ENCODE measurements at regions not wholly inside any gene's neighbourhood (a gene's known extent, or its start where the extent isn't known, plus 50 kb on each side); places are given as distances from the start of the nearest gene placed in this dataset.

DNA sequence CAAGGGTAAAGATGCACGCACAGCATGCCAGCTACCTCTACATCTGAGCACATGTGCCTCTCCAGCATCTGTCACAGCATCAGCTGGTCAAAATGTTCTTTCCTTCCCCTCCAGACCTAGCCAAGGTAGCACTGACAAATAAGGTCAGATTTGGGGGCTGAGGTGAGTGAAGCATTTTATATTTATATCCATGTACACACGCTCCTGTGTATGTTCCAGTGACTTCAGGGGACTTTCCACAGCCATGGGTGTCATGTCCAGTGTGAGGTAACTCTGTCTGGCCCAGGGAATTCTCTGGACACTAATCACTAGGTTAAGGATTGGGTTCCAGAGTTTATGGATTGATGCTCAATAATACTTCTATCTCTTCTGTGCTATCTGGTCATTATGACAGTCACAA, 165.2 kb upstream of the TP63 start:
- H3K27me3 Mint-ChIP-seq, result no peaks in the 10 kb centered on the region
- Histone ChIP-seq H3K9me3 (ENCODE audit: control insufficient read depth in 2 of 2, low read length in 2 of 2) (no peaks in the 10 kb centered on the region), H3K27me3 (ENCODE audit: control insufficient read depth, insufficient read depth, low read length) (no peaks in the 10 kb centered on the region), H3K4me1 (ENCODE audit: control insufficient read depth, insufficient read depth, low read length, poor library complexity, severe bottlenecking) (no peaks in the 10 kb centered on the region), H3K27ac (ENCODE audit: insufficient read depth, low read length, poor library complexity, severe bottlenecking) (no peak overlapping the region), H3K36me3 (ENCODE audit: control insufficient read depth, insufficient read depth, low read length) (no peaks in the 10 kb centered on the region), H3K4me3 (ENCODE audit: low read depth, low read length) (no peak overlapping the region)
- no peak overlapping the region for H3K4me3 Mint-ChIP-seq
- H3K36me3 Mint-ChIP-seq, result no peaks in the 10 kb centered on the region
- ATAC-seq (ENCODE audit: low read depth in 2 of 2) (no peak), DNase-seq (no peak)
- H3K27ac Mint-ChIP-seq, result peak overlapping the region in 1 of 3 donors; percentile 58
- H3K9me3 Mint-ChIP-seq, result no peaks in the 10 kb centered on the region
- H3K4me1 Mint-ChIP-seq, result peaks cover 0 to 9% (median 0%) of the 10 kb centered on the region in 4 donors

DNA sequence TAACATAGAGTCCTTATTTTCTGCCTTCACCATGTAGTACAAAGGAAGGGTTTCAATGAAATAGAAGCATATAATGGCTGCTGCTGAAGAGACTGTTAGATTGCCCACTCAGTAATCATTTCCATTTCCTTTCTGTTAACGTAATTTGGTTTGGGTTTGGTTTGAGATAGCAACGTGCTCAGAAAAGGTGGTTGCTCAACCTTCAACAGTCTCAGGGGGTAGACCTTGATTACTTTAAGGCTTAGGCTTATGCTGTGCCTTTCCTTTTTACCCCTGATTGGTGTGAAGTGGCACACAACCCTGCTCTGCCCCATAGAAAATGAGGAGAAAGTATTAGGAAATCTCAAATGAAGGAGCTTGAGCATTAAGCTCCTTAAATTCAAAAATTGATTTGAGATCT, 163.7 kb upstream of the TP63 start:
- Mint-ChIP-seq H3K36me3 (no peaks in the 10 kb centered on the region), H3K27ac (no peak overlapping the region), H3K4me3 (no peak overlapping the region), H3K9me3 (no peaks in the 10 kb centered on the region), H3K4me1 (peaks cover 0 to 7% (median 0%) of the 10 kb centered on the region in 4 donors), H3K27me3 (no peaks in the 10 kb centered on the region)
- H3K9me3 ChIP-seq (ENCODE audit: control insufficient read depth in 2 of 2, low read length in 2 of 2), result no peaks in the 10 kb centered on the region
- H3K27me3 ChIP-seq (ENCODE audit: control insufficient read depth, insufficient read depth, low read length), result no peaks in the 10 kb centered on the region
- ATAC-seq (ENCODE audit: low read depth in 2 of 2) (no peak), DNase-seq (no peak)
- no peaks in the 10 kb centered on the region for H3K4me1 ChIP-seq (ENCODE audit: control insufficient read depth, insufficient read depth, low read length, poor library complexity, severe bottlenecking)
- no peak overlapping the region for H3K27ac ChIP-seq (ENCODE audit: insufficient read depth, low read length, poor library complexity, severe bottlenecking)
- H3K4me3 ChIP-seq (ENCODE audit: low read depth, low read length), result no peak overlapping the region
- no peaks in the 10 kb centered on the region for H3K36me3 ChIP-seq (ENCODE audit: control insufficient read depth, insufficient read depth, low read length)

DNA sequence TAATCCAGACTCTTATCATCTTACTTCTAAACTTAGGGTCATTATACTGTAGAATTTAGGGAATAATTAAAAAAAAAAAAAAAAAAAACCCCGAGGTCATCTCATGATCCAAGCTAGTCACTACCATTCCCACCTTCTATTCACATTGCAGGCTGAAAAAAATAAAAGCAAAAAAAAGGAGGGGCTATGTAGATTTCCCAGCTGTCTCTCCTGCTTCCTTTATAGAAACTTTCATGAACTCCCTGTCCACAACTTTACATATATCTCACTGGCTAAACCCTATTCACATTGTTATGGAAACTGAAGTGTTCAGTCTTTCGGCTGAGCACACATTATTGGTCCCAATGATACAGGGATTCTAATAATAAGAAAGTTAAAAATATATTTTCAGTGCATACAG, 156.2 kb upstream of the TP63 start:
- H3K27ac Mint-ChIP-seq, result no peak overlapping the region
- no peak overlapping the region for H3K27ac ChIP-seq (ENCODE audit: insufficient read depth, low read length, poor library complexity, severe bottlenecking)
- no peaks in the 10 kb centered on the region for H3K36me3 Mint-ChIP-seq
- H3K9me3 Mint-ChIP-seq, result peaks cover 0 to 2% (median 0%) of the 10 kb centered on the region in 7 donors
- no peaks in the 10 kb centered on the region for H3K36me3 ChIP-seq (ENCODE audit: control insufficient read depth, insufficient read depth, low read length)
- no peaks in the 10 kb centered on the region for H3K9me3 ChIP-seq (ENCODE audit: control insufficient read depth in 2 of 2, low read length in 2 of 2)
- H3K4me3 Mint-ChIP-seq, result no peak overlapping the region
- no peak for DNase-seq
- H3K27me3 Mint-ChIP-seq, result peaks cover 5% of the 10 kb centered on the region
- no peaks in the 10 kb centered on the region for H3K4me1 Mint-ChIP-seq
- ATAC-seq (ENCODE audit: low read depth in 2 of 2), result no peak
- no peak overlapping the region for H3K4me3 ChIP-seq (ENCODE audit: low read depth, low read length)
- no peaks in the 10 kb centered on the region for H3K27me3 ChIP-seq (ENCODE audit: control insufficient read depth, insufficient read depth, low read length)
- no peaks in the 10 kb centered on the region for H3K4me1 ChIP-seq (ENCODE audit: control insufficient read depth, insufficient read depth, low read length, poor library complexity, severe bottlenecking)

DNA sequence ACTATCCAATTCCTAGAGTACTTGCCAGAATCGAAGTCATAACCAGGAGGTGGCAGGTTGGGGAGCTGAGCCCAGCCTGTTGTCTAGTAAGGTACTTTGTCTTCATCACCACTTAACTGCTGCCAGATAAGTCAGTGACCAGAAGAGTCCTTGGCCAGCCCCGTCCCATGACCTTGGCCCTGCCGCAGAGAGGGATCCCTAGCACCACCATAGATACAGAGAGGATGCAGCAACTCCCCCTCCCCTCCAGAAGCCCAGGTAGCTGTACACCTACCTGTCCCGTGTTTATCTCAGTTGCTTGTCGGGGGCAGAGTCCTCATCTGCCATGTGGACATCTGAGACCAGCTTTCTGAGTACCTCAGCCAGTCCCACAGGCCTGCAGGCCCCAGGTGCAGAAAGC, 153.6 kb upstream of the TP63 start:
- Histone ChIP-seq H3K4me3 (ENCODE audit: low read depth, low read length) (no peak overlapping the region), H3K4me1 (ENCODE audit: control insufficient read depth, insufficient read depth, low read length, poor library complexity, severe bottlenecking) (no peaks in the 10 kb centered on the region), H3K27ac (ENCODE audit: insufficient read depth, low read length, poor library complexity, severe bottlenecking) (no peak overlapping the region), H3K36me3 (ENCODE audit: control insufficient read depth, insufficient read depth, low read length) (no peaks in the 10 kb centered on the region), H3K9me3 (ENCODE audit: control insufficient read depth in 2 of 2, low read length in 2 of 2) (no peaks in the 10 kb centered on the region), H3K27me3 (ENCODE audit: control insufficient read depth, insufficient read depth, low read length) (no peaks in the 10 kb centered on the region)
- Mint-ChIP-seq H3K4me1 (no peaks in the 10 kb centered on the region), H3K4me3 (no peak overlapping the region), H3K9me3 (peaks cover 0 to 9% (median 2%) of the 10 kb centered on the region in 7 donors), H3K36me3 (no peaks in the 10 kb centered on the region), H3K27me3 (peaks cover 9% of the 10 kb centered on the region), H3K27ac (no peak overlapping the region)
- ATAC-seq (ENCODE audit: low read depth in 2 of 2) (no peak), DNase-seq (no peak)

DNA sequence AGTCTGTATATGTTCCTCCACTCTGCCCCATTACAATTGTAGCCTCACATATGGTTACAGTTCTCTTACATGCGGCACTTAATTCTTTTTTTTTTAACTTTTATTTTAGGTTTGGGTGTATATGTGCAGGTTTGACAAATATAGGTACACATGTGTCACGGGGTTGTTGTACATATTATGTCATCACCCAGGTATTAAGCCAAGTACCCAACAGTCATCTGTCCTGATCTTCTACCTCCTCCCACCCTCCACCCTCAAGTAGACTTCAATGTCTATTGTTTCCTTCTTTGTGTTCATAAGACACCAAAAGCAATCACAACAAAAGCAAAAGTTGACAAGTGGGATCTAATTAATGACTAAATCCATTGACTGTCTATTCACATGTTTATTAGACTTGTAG, 144.6 kb upstream of the TP63 start:
- Mint-ChIP-seq H3K27me3 (peaks cover 4% of the 10 kb centered on the region), H3K4me1 (no peaks in the 10 kb centered on the region)

DNA sequence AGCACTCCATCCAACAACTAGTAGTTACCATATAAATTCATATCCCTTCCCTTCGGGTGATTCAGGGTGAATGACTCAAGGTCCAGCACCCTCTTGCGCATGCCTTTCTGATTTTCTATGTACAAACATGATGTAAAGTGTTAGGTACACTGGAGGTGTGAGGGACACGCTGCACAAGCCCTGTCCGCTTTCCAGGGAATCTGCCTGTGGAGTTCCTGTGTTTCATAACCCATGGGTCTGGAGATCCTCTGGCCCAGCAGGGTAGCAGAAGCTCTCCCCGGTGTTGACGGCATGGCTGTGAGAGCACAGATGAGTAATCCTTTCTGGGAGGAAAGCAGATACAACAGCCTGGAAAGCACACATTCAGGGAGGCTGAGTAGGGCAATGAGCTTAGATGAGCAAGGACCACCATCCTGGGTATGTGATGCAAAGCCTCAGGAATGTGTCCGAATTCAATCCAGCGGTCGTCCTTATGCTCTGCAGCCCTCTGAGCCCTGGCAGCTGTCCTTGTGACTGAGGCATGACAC, 142.9 kb upstream of the TP63 start:
- DNase-seq, result no peak
- H3K27ac Mint-ChIP-seq, result no peak overlapping the region
- H3K36me3 Mint-ChIP-seq, result no peaks in the 10 kb centered on the region
- no peaks in the 10 kb centered on the region for H3K27me3 Mint-ChIP-seq
- H3K9me3 ChIP-seq (ENCODE audit: control insufficient read depth in 2 of 2, low read length in 2 of 2), result no peaks in the 10 kb centered on the region
- H3K27ac ChIP-seq (ENCODE audit: insufficient read depth, low read length, poor library complexity, severe bottlenecking), result no peak overlapping the region
- H3K4me3 ChIP-seq (ENCODE audit: low read depth, low read length), result no peak overlapping the region
- no peak for ATAC-seq (ENCODE audit: low read depth in 2 of 2)
- H3K36me3 ChIP-seq (ENCODE audit: control insufficient read depth, insufficient read depth, low read length), result no peaks in the 10 kb centered on the region
- peaks cover 2% of the 10 kb centered on the region for H3K27me3 ChIP-seq (ENCODE audit: control insufficient read depth, insufficient read depth, low read length)
- no peaks in the 10 kb centered on the region for H3K4me1 Mint-ChIP-seq
- H3K4me3 Mint-ChIP-seq, result no peak overlapping the region
- no peaks in the 10 kb centered on the region for H3K4me1 ChIP-seq (ENCODE audit: control insufficient read depth, insufficient read depth, low read length, poor library complexity, severe bottlenecking)
- H3K9me3 Mint-ChIP-seq, result peaks cover 0 to 1% (median 0%) of the 10 kb centered on the region in 7 donors

More for the DNA sequence above, 144.6 kb upstream of the TP63 start:
- Histone ChIP-seq H3K27ac (ENCODE audit: insufficient read depth, low read length, poor library complexity, severe bottlenecking) (no peak overlapping the region), H3K4me1 (ENCODE audit: control insufficient read depth, insufficient read depth, low read length, poor library complexity, severe bottlenecking) (no peaks in the 10 kb centered on the region), H3K9me3 (ENCODE audit: control insufficient read depth in 2 of 2, low read length in 2 of 2) (no peaks in the 10 kb centered on the region), H3K27me3 (ENCODE audit: control insufficient read depth, insufficient read depth, low read length) (peaks cover 2% of the 10 kb centered on the region), H3K36me3 (ENCODE audit: control insufficient read depth, insufficient read depth, low read length) (no peaks in the 10 kb centered on the region), H3K4me3 (ENCODE audit: low read depth, low read length) (no peak overlapping the region)
- ATAC-seq (ENCODE audit: low read depth in 2 of 2) (no peak), DNase-seq (no peak)
- H3K4me3 Mint-ChIP-seq, result no peak overlapping the region
- H3K36me3 Mint-ChIP-seq, result no peaks in the 10 kb centered on the region
- no peak overlapping the region for H3K27ac Mint-ChIP-seq
- H3K9me3 Mint-ChIP-seq, result peaks cover 0 to 6% (median 4%) of the 10 kb centered on the region in 7 donors

DNA sequence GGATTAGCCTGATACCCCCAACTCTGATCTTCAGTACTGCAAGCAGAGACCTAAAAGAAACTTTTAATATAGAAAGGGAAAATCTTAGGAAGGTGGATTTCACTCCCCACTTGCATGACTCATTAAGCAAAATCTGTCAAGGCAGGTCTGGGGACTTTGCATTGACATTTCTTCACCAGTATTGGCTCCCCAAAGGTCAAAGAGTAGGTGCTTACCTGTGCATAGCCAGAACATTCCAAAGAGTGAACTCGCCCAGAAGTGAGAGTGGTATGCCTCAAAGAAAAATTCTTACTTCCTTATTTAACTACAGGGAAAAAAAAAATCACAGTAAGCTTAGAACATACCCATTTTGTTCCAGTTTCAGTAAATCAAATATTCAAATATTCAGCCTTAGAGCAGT, 140.9 kb upstream of the TP63 start:
- no peak overlapping the region for H3K4me3 ChIP-seq (ENCODE audit: low read depth, low read length)
- no peaks in the 10 kb centered on the region for H3K4me1 Mint-ChIP-seq
- H3K9me3 ChIP-seq (ENCODE audit: control insufficient read depth in 2 of 2, low read length in 2 of 2), result no peaks in the 10 kb centered on the region
- H3K36me3 ChIP-seq (ENCODE audit: control insufficient read depth, insufficient read depth, low read length), result no peaks in the 10 kb centered on the region
- no peak for ATAC-seq (ENCODE audit: low read depth in 2 of 2)
- H3K27ac Mint-ChIP-seq, result no peak overlapping the region
- DNase-seq, result no peak
- H3K27me3 ChIP-seq (ENCODE audit: control insufficient read depth, insufficient read depth, low read length), result peaks cover 2% of the 10 kb centered on the region
- H3K27ac ChIP-seq (ENCODE audit: insufficient read depth, low read length, poor library complexity, severe bottlenecking), result no peak overlapping the region
- H3K4me1 ChIP-seq (ENCODE audit: control insufficient read depth, insufficient read depth, low read length, poor library complexity, severe bottlenecking), result no peaks in the 10 kb centered on the region
- no peak overlapping the region for H3K4me3 Mint-ChIP-seq
- no peaks in the 10 kb centered on the region for H3K27me3 Mint-ChIP-seq
- H3K9me3 Mint-ChIP-seq, result peaks cover 0 to 1% (median 0%) of the 10 kb centered on the region in 7 donors
- H3K36me3 Mint-ChIP-seq, result no peaks in the 10 kb centered on the region

DNA sequence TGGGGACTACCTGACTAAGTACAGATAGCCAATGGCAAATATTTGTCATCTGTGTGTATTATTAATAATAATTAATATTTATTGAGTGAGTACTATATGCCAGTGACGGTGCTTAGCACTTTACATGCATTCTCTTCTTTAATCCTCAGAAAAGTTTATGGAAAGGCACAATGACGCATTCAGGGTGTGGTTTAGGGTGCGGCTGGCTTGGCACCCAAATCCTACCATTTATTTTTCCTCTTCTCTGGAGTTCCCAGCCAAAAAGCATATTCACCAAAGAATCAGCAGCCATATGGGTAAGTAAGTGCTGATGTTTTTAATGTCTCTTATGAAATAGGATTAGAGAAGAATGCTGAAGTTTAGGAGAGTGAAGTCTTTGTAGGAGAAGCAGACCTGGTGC, 140.4 kb upstream of the TP63 start:
- Histone ChIP-seq H3K36me3 (ENCODE audit: control insufficient read depth, insufficient read depth, low read length) (no peaks in the 10 kb centered on the region), H3K27ac (ENCODE audit: insufficient read depth, low read length, poor library complexity, severe bottlenecking) (no peak overlapping the region), H3K9me3 (ENCODE audit: control insufficient read depth in 2 of 2, low read length in 2 of 2) (no peaks in the 10 kb centered on the region), H3K4me3 (ENCODE audit: low read depth, low read length) (no peak overlapping the region), H3K27me3 (ENCODE audit: control insufficient read depth, insufficient read depth, low read length) (peaks cover 2% of the 10 kb centered on the region), H3K4me1 (ENCODE audit: control insufficient read depth, insufficient read depth, low read length, poor library complexity, severe bottlenecking) (no peaks in the 10 kb centered on the region)
- Mint-ChIP-seq H3K27me3 (no peaks in the 10 kb centered on the region), H3K4me3 (no peak overlapping the region), H3K9me3 (peaks cover 0 to 1% (median 0%) of the 10 kb centered on the region in 7 donors), H3K4me1 (no peaks in the 10 kb centered on the region), H3K36me3 (no peaks in the 10 kb centered on the region), H3K27ac (no peak overlapping the region)
- no peak for DNase-seq
- no peak for ATAC-seq (ENCODE audit: low read depth in 2 of 2)

Measured in CD4-positive, CD25-positive, alpha-beta regulatory T cell (primary cell).